ENCODE measurements at regions not wholly inside any gene's neighbourhood (a gene's known extent, or its start where the extent isn't known, plus 50 kb on each side); places are given as distances from the start of the nearest gene placed in this dataset.

GRCh38 chr14:76581592-76581991, 179.7 kb upstream of the VASH1 start:
- WGBS, 2 donors = 43% methylated on average over 1 of the region's 1 CpG; no CpG with 5 or more reads in 1 of the 2 donors
- no peak for DNase-seq
- no peaks in the 10 kb centered on the region for H3K36me3 ChIP-seq
- no peaks in the 10 kb centered on the region for H3K9me3 ChIP-seq
- no peak overlapping the region for H3K27ac ChIP-seq
- H3K4me3 ChIP-seq = no peak overlapping the region
- peaks cover 0 to 10% (median 0%) of the 10 kb centered on the region in 3 donors for H3K4me1 ChIP-seq
- no peak for TF ChIP-seq POLR2A (IDR thresholded peaks at IDR 0.05)
- no peak for TF ChIP-seq CTCF (IDR thresholded peaks at IDR 0.05)
- H3K27me3 ChIP-seq = peaks cover 0 to 5% (median 0%) of the 10 kb centered on the region in 4 donors
- intact Hi-C loops (cut with DNase I) = no loop called here

GRCh38 chr14:76582447-76582846, 178.8 kb upstream of the VASH1 start:
- H3K27me3 ChIP-seq = no peaks in the 10 kb centered on the region
- 61 to 63% methylated on average over 1 of the region's 1 CpG for WGBS, 2 donors
- no peak overlapping the region for H3K27ac ChIP-seq
- H3K36me3 ChIP-seq = no peaks in the 10 kb centered on the region
- no peak overlapping the region for H3K4me3 ChIP-seq
- intact Hi-C loops (cut with DNase I) = no loop called here
- no peaks in the 10 kb centered on the region for H3K9me3 ChIP-seq
- DNase-seq = no peak
- no peak for TF ChIP-seq CTCF (IDR thresholded peaks at IDR 0.05)
- TF ChIP-seq POLR2A (IDR thresholded peaks at IDR 0.05) = no peak
- peaks cover 0 to 10% (median 0%) of the 10 kb centered on the region in 3 donors for H3K4me1 ChIP-seq

GRCh38 chr14:76583174-76583573, 178.1 kb upstream of the VASH1 start:
- intact Hi-C loops (cut with DNase I) = no loop called here
- Histone ChIP-seq H3K27ac (no peak overlapping the region), H3K9me3 (no peaks in the 10 kb centered on the region), H3K4me3 (no peak overlapping the region), H3K27me3 (no peaks in the 10 kb centered on the region), H3K4me1 (peaks cover 0 to 10% (median 0%) of the 10 kb centered on the region in 3 donors), H3K36me3 (no peaks in the 10 kb centered on the region)
- WGBS, 2 donors = 0 to 28% methylated on average over 1 of the region's 1 CpG
- TF ChIP-seq CTCF (IDR thresholded peaks at IDR 0.05) = no peak
- TF ChIP-seq POLR2A (IDR thresholded peaks at IDR 0.05) = no peak
- no peak for DNase-seq

GRCh38 chr14:76583805-76584204, 177.5 kb upstream of the VASH1 start:
- WGBS, 2 donors = 90 to 100% methylated on average over 1 to 2 of the region's 6 CpGs
- no peak for DNase-seq
- intact Hi-C loops (cut with DNase I) = no loop called here
- Histone ChIP-seq H3K36me3 (no peaks in the 10 kb centered on the region), H3K27ac (no peak overlapping the region), H3K27me3 (no peaks in the 10 kb centered on the region), H3K4me1 (peaks cover 0 to 10% (median 0%) of the 10 kb centered on the region in 3 donors), H3K9me3 (no peaks in the 10 kb centered on the region), H3K4me3 (no peak overlapping the region)
- TF ChIP-seq CTCF (IDR thresholded peaks at IDR 0.05) (no peak), POLR2A (IDR thresholded peaks at IDR 0.05) (no peak)

- WGBS, 2 donors = 19 to 30% methylated on average over 2 to 8 of the region's 9 CpGs
- H3K9me3 ChIP-seq = no peaks in the 10 kb centered on the region
- H3K4me3 ChIP-seq = no peak overlapping the region
- DNase-seq = no peak
- intact Hi-C loops (cut with DNase I) = no loop called here
- TF ChIP-seq CTCF (IDR thresholded peaks at IDR 0.05) = no peak
- no peak for TF ChIP-seq POLR2A (IDR thresholded peaks at IDR 0.05)
- H3K36me3 ChIP-seq = no peaks in the 10 kb centered on the region
- H3K27me3 ChIP-seq = no peaks in the 10 kb centered on the region
- no peak overlapping the region for H3K27ac ChIP-seq
- peaks cover 0 to 10% (median 0%) of the 10 kb centered on the region in 3 donors for H3K4me1 ChIP-seq
Observed at GRCh38 chr14:76584271-76584702, 177.0 kb upstream of the VASH1 start.

Data from esophagus squamous epithelium (tissue), 5 donors.